Stimulated activated CD8-positive, alpha-beta memory T cell treated with anti-CD3 and anti-CD28 coated beads, Interleukin-15, amount 100 ng/mL, for 1 hour (primary cell): ENCODE measurements at regions not wholly inside any gene's neighbourhood (a gene's known extent, or its start where the extent isn't known, plus 50 kb on each side); places are given as distances from the start of the nearest gene placed in this dataset.

Experiments used
- DNase-seq: peaks from one replicate; pipeline ENCODE4 v3.0.0-alpha.2; 2020; ENCODE audit warnings: low read depth

GRCh38 chr20:60478533-60478932 lies 520.3 kb downstream of the CDH26 start:
- DNase-seq: no peak

DNA sequence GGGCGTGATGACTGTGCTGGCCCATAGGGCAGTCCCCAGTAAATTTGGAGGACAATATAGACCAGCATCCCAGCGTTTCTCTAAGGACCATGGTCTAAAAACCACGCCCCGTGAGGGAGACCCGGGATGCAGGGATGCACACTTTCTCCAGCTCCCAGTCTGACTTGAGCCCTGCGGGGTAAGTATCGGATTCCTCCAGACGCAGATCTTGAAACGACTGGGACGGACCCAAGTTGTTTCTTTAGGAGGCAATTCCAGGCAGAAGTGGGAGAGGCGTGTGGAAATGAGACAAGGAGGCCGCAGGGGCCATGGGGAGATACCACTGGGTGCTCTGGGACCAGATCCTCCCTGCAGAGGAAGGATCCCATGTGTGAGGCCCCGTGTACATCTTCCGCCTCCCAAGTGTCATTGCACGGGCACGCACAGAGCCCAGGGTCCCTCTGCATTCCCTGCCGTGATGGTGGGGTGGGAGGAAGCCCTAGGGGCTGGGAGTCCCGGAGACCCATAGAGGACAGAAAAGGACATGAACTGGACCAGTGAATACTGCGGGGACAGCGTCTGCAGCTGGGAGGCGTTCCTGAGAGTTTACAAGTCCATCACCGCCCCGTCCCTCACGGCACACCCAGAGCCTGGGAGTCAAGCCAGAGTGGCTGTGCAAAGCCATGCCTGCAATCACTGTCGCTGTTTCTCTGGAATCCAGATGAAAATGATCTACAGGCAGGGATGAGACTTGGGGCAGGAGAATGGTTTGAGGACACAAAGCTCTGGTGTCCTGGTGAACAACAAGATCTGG lies 522.9 kb downstream of the CDH26 start:
- no peak for DNase-seq

DNA sequence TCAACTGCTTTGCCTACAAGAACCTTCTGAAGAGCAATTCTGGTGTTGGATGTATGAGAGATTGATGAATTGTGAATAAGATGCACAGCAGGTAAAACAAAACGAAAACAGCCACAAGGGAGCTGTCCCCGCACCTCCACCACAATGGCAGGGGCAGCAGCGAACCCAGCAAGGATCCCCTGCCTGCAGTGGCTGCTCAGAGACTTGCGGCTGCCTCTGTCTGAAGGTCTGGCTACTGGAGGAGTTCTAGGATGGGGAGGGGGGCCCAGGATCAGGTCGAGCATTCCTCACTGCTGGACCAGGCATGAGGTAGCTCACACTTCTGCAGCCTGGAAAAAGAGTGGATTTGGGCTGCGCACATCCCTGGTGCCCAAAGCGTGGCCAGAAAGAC lies 523.5 kb downstream of the CDH26 start:
- DNase-seq: no peak

GRCh38 chr20:60482221-60483008 lies 524.2 kb downstream of the CDH26 start:
- DNase-seq: no peak

DNA sequence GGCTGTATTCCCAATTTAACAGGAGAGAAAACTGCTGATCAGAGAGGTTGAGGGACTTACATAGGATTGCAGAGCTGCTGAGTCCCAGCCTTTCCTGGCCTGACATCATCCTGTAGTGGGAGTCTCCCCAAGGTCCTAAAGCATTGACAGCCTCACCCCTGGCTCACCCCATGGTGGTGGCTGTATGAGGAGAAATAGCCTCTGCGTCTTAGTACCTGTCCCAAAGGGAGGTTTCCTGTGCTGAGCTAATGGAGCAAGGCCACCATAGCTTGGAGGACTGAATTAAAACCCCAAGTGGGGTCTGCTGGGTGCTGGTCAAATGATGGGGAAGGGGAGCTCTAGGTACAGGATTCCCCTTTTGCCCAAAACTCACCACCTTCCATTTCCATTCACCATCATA lies 525.1 kb downstream of the CDH26 start:
- DNase-seq: no peak

GRCh38 chr20:60484316-60484715 lies 526.1 kb downstream of the CDH26 start:
- no peak for DNase-seq

- no peak for DNase-seq
Observed at GRCh38 chr20:60485012-60485760, 527.0 kb downstream of the CDH26 start.

- no peak for DNase-seq
Observed at GRCh38 chr20:60486315-60486714, 528.1 kb downstream of the CDH26 start.

DNA sequence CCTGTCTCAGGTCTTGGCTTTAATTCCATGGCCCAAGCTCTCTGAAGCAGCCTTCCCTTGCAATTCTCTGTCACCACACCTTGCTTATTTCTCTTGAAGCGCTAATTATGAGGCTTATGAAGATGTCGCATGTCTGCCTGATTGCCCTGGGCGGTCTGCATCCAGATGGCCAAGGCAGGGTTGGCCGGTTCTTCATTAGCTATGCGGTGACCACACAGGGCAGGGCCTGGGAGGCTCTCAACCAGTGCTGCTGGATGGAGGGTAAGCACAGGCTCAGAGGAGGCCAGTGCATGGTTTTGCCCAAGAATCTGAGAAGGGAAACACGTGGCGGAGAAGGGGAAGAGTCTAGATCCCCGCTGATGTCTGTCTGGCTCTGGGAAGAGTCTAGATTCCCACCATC lies 528.7 kb downstream of the CDH26 start:
- no peak for DNase-seq

DNA sequence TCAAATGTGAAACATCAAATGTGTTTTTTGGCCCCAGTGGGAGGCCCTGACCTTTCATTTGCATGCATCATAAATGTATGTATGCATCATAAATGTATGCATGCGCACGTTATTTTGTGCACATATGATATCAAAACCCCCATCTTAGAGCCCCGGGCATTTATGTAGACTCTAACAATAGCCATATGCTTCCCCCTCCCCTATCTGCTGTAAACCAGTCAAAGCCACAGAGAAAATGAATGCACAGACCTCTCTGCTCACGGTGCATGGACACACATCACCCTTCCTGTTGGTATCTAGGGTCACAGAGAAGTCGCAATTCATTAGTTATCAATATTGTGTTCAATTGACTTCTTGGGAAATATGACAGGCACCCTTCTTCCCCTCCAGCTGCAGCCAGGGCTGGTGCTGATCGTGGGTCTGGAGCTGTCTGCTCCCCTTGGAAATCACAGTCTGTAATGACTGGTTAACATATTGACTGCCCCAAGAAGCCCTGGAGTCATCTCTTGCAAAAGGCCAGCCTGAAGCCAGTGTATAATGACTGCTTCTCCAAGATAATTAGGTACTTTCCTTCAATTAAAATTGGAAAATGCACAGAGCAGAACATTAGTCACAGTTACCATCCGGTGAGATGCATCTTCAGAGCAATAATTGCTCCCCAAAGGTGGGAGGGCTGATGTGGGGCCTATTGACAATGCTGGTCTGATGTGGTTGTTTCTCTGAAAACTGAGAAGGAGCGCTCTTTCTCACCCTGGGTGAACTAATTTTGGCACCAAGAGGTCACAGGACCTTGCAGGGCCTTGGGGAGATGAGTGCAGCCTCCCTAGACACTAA lies 532.2 kb downstream of the CDH26 start:
- no peak for DNase-seq

DNA sequence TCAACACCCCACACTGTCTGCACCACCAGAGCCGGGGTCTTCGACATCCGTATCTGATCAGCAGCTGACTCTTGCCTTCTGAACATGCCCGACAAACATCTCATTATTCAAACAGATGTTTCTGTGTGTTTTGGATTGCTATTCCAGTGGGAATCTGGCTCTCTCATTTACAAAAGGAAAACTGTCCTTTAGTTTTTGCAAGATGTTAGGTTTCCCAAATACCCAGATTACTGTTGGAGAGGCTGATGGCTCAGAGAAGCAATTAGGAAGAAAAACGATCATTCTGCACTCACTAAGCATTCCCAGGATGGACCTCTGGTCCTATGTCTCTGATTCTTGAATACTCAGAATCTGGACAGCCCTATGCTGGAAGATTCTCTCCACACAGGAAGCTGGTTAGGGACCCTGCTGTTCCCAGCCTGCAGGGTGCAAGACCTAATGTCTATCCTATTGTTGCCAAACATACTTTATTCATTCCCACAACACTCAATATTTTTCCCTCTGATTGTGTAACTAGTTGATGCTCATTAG lies 532.9 kb downstream of the CDH26 start:
- DNase-seq: no peak

GRCh38 chr20:60494476-60494875 lies 536.3 kb downstream of the CDH26 start:
- no peak for DNase-seq

DNA sequence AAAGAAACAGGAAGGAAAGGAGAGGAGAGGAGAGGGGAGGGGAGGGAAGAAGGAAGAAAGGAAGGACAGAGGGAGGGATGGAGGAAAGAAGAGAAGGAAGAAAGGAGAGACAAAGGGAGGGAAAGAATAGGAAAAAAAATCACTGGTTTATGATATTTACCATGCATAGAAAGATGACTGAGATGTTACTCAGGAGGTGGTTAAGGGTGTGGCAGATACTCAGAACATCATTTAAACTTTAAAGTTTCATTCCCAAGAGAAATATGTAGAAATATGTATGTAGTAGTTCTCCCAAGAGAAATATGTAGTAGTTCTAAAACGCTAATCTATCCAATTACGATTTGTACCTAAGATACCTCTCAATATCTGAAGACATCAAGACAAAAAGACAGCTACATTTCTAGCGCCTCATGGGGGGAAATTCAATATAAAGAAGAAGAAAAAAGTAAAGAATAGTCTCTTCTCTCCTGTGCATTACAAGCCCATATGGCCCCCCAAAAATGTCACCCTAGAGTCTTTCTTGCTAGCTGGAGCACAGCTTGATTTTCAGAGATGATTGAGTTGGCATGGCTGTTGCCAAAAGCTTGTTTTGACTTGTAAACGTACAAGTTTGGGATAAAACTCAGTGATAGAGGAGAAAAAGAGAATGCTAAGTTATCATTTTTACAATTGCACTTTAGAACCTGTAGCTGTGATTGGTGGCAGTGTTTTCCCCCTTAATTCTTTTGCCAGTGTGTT lies 539.2 kb downstream of the CDH26 start:
- DNase-seq: no peak

DNA sequence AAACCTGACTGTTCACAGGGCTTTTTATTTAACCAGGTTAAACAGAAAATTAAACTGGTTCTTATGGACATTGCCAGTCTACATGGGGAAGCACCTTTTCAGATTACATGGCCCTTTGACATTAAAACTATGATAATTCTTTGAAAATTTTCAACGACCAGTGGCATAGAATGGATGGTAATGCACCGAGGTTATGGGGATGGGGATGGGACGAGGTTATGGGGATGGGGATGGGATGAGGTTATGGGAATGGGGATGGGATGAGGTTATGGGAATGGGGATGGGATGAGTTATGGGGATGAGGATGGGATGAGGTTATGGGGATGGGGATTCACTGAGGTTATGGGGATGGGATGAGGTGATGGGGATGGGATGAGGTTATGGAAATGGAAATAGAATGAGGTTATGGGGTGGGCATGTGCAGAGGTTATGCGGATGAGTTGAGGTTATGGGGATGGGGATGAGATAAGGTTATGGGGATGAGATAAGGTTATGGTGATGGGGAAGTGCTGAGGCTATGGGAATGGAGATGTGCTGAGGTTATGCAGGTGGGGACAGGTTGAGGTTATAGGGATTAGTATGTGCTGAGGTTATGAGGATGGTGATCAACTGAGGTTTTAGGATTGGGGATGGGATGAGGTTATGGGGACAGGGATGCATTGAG lies 541.9 kb downstream of the CDH26 start:
- no peak for DNase-seq

DNA sequence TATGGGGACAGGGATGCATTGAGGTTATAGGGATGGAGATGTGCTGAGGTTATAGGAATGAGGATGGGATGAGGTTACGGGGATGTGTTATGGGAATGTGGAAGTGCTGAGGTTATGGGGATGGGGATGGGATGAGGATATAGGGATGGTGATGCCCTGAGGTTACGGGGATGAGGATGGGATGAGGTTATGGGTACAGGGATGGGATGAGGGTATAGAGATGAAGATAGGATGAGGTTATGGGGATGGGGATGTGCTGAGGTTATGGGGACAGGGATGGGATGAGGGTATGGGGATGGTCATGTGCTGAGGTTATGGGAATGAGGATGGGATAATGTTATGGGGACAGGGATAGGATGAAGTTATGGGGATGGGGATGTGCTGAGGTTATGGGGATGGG lies 542.8 kb downstream of the CDH26 start:
- DNase-seq: no peak

DNA sequence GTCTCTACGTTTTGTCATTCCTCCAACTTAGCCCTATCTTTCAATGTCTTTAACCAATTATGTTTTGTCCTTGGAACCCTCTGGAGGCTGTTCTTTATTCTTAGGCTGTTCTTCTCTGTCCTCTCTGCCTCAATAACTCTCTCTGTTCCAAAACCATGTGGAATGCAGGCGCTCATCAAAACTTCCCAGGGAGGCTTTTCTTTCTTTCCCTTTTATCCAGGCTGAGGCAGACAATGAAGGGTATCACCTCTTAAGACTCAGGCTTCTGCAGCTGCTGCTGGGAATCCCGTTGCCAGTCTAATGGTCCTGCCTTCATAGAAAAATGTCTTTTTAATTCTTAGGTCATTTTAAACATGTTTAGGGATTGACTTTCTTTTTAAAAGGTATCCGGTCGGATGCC lies 544.7 kb downstream of the CDH26 start:
- no peak for DNase-seq

- no peak for DNase-seq
Observed at GRCh38 chr20:60505423-60505822, 547.2 kb downstream of the CDH26 start.

GRCh38 chr20:60506061-60506460 lies 547.8 kb downstream of the CDH26 start:
- DNase-seq: no peak

GRCh38 chr20:60507087-60507694 lies 549.0 kb downstream of the CDH26 start:
- DNase-seq: no peak

DNA sequence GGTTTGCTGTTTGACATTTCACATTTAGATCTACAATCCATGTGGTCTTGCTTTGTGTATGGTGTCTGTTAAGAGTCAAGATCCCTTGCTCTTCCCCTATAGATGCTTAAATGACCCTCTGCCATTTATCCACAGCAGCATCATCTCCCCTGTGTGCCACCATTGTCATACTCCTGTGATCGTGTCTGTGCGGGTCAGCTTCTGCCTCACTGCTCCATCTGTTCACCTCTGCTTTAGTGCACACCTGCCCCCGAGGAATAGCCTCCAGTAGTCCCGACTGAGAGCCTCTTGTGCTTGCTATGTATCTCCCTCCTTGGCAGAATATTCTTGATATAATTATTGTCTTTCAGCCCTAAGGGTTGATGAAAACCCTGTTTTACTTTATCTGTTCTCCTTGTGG lies 551.2 kb downstream of the CDH26 start:
- DNase-seq: no peak
